DMS53 treated with DMSO at 0.1 percent for 48 hours (cell line): ENCODE measurements at regions not wholly inside any gene's neighbourhood (a gene's known extent, or its start where the extent isn't known, plus 50 kb on each side); places are given as distances from the start of the nearest gene placed in this dataset.

Experiments
- DNase-seq: peaks from one replicate; lab custom pipeline; 2025; ENCODE audit not compliant: unreplicated experiment; lab: John Stamatoyannopoulos, UW

DNA sequence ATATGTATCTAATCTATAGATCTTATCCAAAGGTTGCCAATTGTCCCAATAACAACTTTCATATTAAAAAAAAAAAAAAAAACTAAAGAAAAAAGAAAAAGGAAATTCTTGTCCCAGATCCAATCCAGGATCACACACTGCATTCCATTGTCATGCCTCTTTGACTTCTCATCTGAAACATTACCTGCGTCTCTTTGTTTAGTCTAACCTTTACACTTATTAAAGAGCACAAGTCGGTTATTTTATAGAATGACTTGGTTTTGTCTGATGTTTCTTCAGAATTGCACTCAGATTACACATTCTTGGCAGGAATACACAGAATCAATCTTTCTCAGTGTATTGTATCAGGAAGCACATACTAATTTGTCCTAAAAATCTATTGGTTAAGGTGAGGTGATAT is 392.5 kb upstream of the KLHL29 start:
- no peak for DNase-seq

GRCh38 chr2:22993250-22993649 is 391.7 kb upstream of the KLHL29 start:
- DNase-seq: no peak

- DNase-seq: no peak
Measured at GRCh38 chr2:22995576-22995975, 389.4 kb upstream of the KLHL29 start.

- DNase-seq: no peak
Measured at GRCh38 chr2:22996911-22997310, 388.1 kb upstream of the KLHL29 start.

GRCh38 chr2:22998359-22998758 is 386.6 kb upstream of the KLHL29 start:
- DNase-seq: no peak

DNA sequence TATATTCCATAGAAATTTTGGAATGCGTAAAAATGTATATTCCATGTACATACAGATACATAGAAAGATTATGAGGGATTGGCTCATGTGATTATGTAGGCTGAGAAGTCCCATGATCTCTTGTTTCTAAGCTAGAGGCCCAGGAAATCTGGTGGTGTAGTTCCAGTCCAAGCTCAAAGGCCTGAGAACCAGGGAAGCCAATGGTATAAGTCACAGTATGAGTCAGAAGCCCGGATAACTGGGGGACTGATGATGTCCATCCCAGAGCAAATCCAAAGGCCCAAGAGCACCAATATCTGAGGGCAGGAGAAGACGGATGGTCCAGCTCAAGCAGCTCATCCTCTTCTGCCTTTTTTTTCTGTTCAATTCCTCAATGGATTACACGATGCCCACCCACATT is 385.0 kb upstream of the KLHL29 start:
- no peak for DNase-seq

DNA sequence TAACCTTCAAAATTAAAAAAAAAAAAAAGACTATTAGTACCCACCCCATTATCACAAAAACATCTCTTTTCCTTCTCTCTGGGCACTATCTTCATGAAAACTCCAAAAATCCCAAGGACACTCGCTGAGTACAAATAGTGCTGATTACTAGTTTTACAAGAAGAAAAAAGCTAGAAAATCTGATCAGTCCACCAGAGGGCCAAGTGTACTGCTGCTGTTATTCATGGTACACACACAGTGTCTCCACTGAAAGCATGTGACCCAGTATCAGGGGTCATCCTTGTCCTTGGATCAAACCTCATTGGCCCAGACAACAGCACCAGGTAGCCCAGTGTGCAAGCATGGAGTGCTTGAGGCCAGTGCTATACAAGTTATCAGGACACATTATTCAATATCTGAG is 382.7 kb upstream of the KLHL29 start:
- no peak for DNase-seq

- no peak for DNase-seq
Measured at GRCh38 chr2:23005469-23005868, 379.5 kb upstream of the KLHL29 start.

DNA sequence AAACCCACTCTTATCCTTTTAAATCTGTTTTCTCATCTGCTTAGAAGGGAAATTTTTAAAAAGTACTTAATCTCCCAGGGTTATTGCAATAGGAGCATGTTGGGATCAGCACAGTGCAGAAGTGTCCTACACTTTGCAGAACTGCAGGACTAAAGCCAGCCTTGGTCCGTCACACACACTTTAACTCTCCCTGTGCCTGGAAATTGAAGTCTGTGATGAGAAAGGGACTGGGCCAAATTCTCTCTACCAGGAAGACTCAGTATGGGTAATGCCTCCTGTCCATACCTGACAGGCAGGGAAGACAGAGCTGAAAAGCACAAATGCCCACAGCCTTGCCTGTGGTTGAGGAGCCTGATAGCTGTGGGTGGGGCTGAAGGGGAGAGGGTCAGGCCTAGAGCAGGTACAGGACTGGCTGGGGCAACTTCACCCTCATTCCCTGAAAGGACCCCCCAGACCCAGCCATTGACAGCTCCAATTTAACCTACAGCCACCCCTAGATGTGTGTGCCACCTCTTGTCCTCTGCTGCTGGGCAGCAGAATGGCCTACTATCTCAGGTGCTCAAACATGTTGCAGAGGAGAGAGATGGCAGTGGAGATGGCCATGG is 377.2 kb upstream of the KLHL29 start:
- no peak for DNase-seq

DNA sequence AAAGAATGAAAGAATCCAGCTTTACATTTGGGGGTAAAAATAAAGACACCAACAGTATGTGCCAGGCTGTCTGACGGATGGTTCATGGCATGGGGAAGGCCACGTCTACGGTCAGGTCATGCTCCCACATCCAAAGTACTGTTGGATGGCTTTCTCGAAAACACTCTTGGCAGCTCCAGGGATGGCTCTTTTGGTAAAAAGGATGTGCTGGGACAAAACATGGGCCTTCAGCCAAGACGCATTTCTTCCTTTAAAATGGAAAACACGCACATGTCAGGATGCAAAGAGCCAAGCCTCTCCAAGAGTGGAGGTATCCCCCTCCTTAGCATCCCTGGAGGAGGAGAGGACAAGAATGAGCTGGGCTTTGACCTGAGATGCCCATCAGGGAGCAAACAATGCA is 376.5 kb upstream of the KLHL29 start:
- no peak for DNase-seq

- no peak for DNase-seq
Measured at GRCh38 chr2:23008951-23009350, 376.0 kb upstream of the KLHL29 start.

GRCh38 chr2:23009545-23010149 is 375.3 kb upstream of the KLHL29 start:
- DNase-seq: no peak

GRCh38 chr2:23012499-23012898 is 372.5 kb upstream of the KLHL29 start:
- DNase-seq: no peak

DNA sequence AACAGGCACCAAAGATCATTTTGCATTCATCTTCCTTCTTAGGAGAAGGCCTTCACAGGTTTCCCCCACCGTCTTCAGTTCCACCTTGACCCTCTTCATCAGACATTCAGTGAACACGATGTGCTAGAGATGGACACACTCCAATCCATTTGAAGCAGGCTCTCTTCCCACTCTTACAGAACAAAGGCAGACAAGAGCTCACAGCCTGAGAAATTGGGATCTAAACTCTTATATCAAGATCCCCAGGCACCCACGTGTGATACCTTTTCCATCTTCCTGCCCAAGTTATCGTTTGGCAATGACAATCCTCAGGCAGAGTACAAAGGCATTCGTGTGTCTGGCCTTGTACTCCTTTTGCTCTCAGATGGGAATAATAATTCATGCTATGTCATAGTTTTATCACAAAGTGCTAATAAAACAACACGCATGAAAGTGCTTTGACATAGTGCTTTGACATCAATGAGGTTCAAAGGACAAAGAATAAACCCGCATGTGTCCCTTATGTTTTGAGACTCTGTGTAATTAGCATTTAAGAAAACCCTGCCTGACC is 369.3 kb upstream of the KLHL29 start:
- DNase-seq: no peak

DNA sequence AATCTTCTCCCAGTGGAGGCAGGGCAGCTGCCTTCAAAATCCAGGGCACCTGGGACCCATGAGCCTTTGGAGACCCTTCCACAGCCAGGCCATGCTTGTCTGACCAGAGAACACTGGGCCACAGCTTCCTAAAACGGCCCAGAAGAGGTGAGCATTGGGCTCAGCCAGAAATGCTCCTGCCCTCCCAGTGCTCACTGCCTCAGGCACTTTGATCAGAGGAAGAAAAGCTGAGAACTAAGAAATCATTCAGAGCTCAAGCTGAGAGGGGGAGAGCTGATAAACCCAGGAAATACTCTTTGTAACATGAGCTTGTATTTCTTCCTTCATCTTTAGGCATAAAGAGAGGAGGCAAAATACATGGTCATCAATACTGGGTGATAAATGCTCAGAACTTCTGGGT is 365.5 kb upstream of the KLHL29 start:
- no peak for DNase-seq

DNA sequence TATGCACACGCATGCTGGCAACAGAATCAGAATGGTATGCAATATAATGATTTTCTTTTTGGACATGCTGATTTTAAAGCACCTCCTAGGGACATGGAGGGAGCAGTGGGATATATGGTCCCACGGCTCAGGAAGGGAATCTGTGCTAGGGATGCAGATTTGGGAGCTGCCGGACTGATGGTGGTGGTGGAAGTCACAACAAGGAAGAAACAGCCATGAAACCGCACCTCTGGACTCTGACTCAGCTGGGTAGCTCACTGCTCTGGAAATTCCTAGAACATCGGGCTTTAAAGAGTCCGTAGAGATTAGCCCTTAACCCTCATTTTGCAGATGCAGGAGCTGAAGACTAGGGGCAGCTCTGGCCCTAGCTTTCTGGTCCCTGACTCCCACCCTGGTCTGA is 364.3 kb upstream of the KLHL29 start:
- DNase-seq: no peak

- no peak for DNase-seq
Measured at GRCh38 chr2:23021311-23022120, 363.5 kb upstream of the KLHL29 start.

DNA sequence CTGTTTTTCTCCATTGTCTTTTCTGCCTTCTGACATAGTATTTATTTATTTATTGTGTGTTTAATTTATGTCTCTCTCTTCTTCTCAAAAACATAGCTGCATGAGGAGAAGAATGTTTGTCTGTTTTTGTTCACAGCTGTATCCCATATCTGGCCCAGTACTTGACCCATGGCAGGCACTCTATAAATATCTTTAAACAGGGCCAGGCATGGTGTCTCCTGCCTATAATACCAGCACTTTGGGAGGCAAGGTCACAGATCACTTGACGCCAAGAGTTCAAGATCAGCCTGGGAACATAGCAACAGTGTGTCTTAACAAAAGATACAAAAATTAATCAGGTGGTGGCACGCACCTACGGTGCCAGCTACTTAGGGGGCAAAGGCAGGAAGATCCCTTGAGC is 361.3 kb upstream of the KLHL29 start:
- no peak for DNase-seq

DNA sequence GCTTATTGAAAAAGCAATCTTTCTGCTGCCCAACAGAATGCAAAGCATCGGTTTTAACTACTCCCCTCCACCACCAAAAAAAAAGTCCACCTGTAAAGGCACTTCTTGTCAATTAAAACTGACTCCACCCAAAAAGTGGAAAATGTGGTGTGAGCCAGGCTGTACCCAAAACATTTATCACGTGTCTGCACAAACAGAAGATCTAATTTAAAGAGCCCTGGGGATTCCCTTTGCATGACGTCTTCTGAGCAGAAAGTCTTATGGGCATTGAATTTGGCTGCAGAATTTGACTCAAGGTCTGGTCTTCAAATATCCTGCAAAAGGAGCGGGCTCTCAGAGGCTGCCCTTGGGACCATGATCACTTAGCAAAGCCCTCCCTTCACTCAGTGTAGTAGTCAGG is 358.3 kb upstream of the KLHL29 start:
- DNase-seq: no peak

DNA sequence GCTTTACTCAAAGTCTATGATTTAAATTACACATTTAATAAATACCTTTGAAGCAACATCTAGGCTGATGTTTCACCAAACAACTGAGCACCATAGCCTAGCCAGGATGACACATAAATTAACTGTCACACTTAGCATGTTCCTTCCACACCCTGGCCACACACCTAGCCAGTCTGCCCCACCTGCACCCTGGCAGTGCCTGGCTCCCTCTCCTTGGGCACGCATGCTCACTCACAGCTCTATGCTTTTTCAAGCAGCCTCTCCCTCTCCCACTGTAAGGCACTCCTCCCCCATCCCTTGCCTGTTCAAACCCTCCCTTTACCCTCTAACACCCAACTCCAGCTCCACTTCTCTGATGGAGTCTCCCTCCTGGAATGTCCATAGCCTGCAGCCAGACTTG is 357.6 kb upstream of the KLHL29 start:
- DNase-seq: no peak

DNA sequence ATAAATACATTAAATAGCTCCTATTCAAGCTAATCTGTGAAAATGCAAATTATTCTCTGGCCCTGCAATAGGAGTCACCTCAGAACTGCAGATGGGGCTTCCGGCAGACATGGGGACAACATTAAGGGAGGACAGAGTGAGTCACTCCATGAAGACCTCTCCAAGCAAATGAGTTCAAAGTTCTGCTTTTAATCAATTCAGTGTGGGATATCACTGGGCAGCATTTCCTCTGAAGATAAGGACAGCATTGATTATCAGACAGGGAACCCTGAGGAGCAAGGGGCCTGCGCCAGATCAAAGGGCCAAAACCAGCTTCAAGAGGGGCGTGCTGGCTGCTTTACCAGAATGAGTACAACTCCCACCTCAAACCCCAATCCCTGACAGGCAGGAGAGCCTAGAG is 356.9 kb upstream of the KLHL29 start:
- DNase-seq: no peak

DNA sequence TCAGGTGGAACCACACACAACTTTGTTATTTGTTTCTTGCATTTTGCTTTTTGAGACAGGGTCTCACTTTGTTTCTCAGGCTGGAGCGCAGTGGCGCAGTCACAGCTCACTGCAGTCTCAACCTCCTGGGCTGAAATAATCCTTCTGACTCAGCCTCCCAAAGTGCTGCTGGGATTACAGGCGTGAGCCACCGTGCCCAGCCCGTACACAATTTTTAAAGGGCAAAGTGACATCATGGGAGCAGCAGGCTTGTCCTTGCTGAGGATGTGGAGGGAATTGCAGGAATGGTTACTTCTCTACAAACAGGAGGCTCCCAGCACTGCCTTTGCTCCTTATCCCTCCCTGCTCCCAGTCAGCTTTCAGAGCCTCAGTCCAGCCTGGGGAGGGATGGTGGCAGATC is 355.9 kb upstream of the KLHL29 start:
- no peak for DNase-seq
